ENCODE measurements at regions not wholly inside any gene's neighbourhood (a gene's known extent, or its start where the extent isn't known, plus 50 kb on each side); places are given as distances from the start of the nearest gene placed in this dataset.

GRCh38 chr3:26104851-26105251 lies 315.0 kb downstream of the OXSM start:
- no peak overlapping the region for H3K4me3 ChIP-seq (ENCODE audit: low read depth in 2 of 2, low read length in 1 of 2)
- no peak overlapping the region for H3K27ac ChIP-seq (ENCODE audit: low read depth in 2 of 2, low read length in 1 of 2)
- no peak overlapping the region for H2AFZ ChIP-seq (ENCODE audit: low read depth)
- H3K27me3 ChIP-seq (ENCODE audit: insufficient read depth), result no peaks in the 10 kb centered on the region
- ChIA-PET CTCF (no interaction called here), POLR2A (no interaction called here)
- no peaks in the 10 kb centered on the region for H3K9me2 ChIP-seq
- H3F3A ChIP-seq (replicated peaks; ENCODE audit: insufficient read depth), result no peaks in the 10 kb centered on the region
- TF ChIP-seq SIN3A (IDR thresholded peaks at IDR 0.05; ENCODE audit: borderline replicate concordance, low read depth, low read length) (no peak), RAD21 (IDR thresholded peaks at IDR 0.05; ENCODE audit: low read length) (no peak)
- no peak for DNase-seq
- no peak overlapping the region for H3K4me2 ChIP-seq
- 9% methylated on average over 2 of the region's 2 CpGs for WGBS (ENCODE audit: low lambda C conversion rate)
- H3K4me1 ChIP-seq (ENCODE audit: control insufficient read depth in 1 of 2, insufficient read depth in 2 of 2, low read depth in 1 of 2, low read length in 1 of 2), result no peaks in the 10 kb centered on the region
- no peaks in the 10 kb centered on the region for H3K36me3 ChIP-seq (replicated peaks in 1 of 2; ENCODE audit: control insufficient read depth in 1 of 2, insufficient read depth in 2 of 2, low read length in 1 of 2)
- H3K9me3 ChIP-seq, result no peaks in the 10 kb centered on the region
- no peaks in the 10 kb centered on the region for H4K20me1 ChIP-seq (ENCODE audit: insufficient read depth)
- no peaks in the 10 kb centered on the region for H3K79me2 ChIP-seq (ENCODE audit: insufficient read depth)
- H3K9ac ChIP-seq, result no peak overlapping the region

GRCh38 chr3:26105261-26105660 lies 315.4 kb downstream of the OXSM start:
- POLR2A ChIA-PET, result no interaction called here
- H3K27ac ChIP-seq (ENCODE audit: low read depth in 2 of 2, low read length in 1 of 2), result no peak overlapping the region
- TF ChIP-seq YY1 (IDR thresholded peaks at IDR 0.05; ENCODE audit: low read depth) (no peak), GATA2 (CRISPR knock-in tag; IDR thresholded peaks at IDR 0.05) (no peak), TAF1 (IDR thresholded peaks at IDR 0.05; ENCODE audit: borderline replicate concordance, low read depth, low read length) (no peak), CHD2 (IDR thresholded peaks at IDR 0.05; ENCODE audit: low read length, partially characterized antibody) (no peak), FOXM1 (IDR thresholded peaks at IDR 0.05; ENCODE audit: low read depth) (no peak), TEAD4 (IDR thresholded peaks at IDR 0.05; ENCODE audit: borderline replicate concordance, insufficient read depth) (no peak), EP300 (IDR thresholded peaks at IDR 0.05; ENCODE audit: borderline replicate concordance in 1 of 2, low read depth in 1 of 2, low read length in 1 of 2) (no peak), ZBTB33 (IDR thresholded peaks at IDR 0.05; ENCODE audit: borderline replicate concordance, low read depth) (no peak), GABPA (IDR thresholded peaks at IDR 0.05; ENCODE audit: low read depth) (no peak), RAD21 (IDR thresholded peaks at IDR 0.05; ENCODE audit: low read length) (no peak), RXRA (IDR thresholded peaks at IDR 0.05; ENCODE audit: borderline replicate concordance, low read depth) (no peak), FOSL2 (IDR thresholded peaks at IDR 0.05; ENCODE audit: borderline replicate concordance, low read depth) (no peak), CTCF (IDR thresholded peaks at IDR 0.05) (no peak), MXI1 (IDR thresholded peaks at IDR 0.05; ENCODE audit: low read depth, low read length) (no peak), MAX (IDR thresholded peaks at IDR 0.05; ENCODE audit: low read depth) (no peak)

More at GRCh38 chr3:26105261-26105660, 315.4 kb downstream of the OXSM start:
- CTCF ChIA-PET, result no interaction called here
- H3K36me3 ChIP-seq (replicated peaks in 1 of 2; ENCODE audit: control insufficient read depth in 1 of 2, insufficient read depth in 2 of 2, low read length in 1 of 2), result no peaks in the 10 kb centered on the region
- no peaks in the 10 kb centered on the region for H3K27me3 ChIP-seq (ENCODE audit: insufficient read depth)
- no peak overlapping the region for H2AFZ ChIP-seq (ENCODE audit: low read depth)
- no peak overlapping the region for H3K4me3 ChIP-seq (ENCODE audit: low read depth in 2 of 2, low read length in 1 of 2)
- no peaks in the 10 kb centered on the region for H3K9me2 ChIP-seq
- no peaks in the 10 kb centered on the region for H3K79me2 ChIP-seq (ENCODE audit: insufficient read depth)
- no peaks in the 10 kb centered on the region for H3K9me3 ChIP-seq
- H3F3A ChIP-seq (replicated peaks; ENCODE audit: insufficient read depth), result no peaks in the 10 kb centered on the region
- no peak for DNase-seq
- no peak overlapping the region for H3K9ac ChIP-seq
- no peaks in the 10 kb centered on the region for H4K20me1 ChIP-seq (ENCODE audit: insufficient read depth)
- 21% methylated on average over 4 of the region's 4 CpGs for WGBS (ENCODE audit: low lambda C conversion rate)
- no peaks in the 10 kb centered on the region for H3K4me1 ChIP-seq (ENCODE audit: control insufficient read depth in 1 of 2, insufficient read depth in 2 of 2, low read depth in 1 of 2, low read length in 1 of 2)
- no peak overlapping the region for H3K4me2 ChIP-seq

All from SK-N-SH (cell line).